HUES6 (cell line): ENCODE measurements at regions not wholly inside any gene's neighbourhood (a gene's known extent, or its start where the extent isn't known, plus 50 kb on each side); places are given as distances from the start of the nearest gene placed in this dataset.

Source experiments
- H3K27ac ChIP-seq: 2 replicates; pipeline ENCODE4 v1.7.0; 2013; ENCODE audit warnings: low read depth, mild to moderate bottlenecking, low read length, inconsistent platforms
- H3K27me3 ChIP-seq: 2 replicates; pipeline ENCODE4 v1.6.1; 2013; ENCODE audit warnings: low read length; ENCODE audit not compliant: control insufficient read depth, insufficient read depth
- H3K36me3 ChIP-seq: 2 replicates; pipeline ENCODE4 v1.6.1; 2013; ENCODE audit warnings: low read length; ENCODE audit not compliant: control insufficient read depth, insufficient read depth
- H3K4me1 ChIP-seq: 2 replicates; pipeline ENCODE4 v1.6.1; 2013; ENCODE audit warnings: low read length; ENCODE audit not compliant: control insufficient read depth, insufficient read depth
- H3K4me3 ChIP-seq: 2 replicates; pipeline ENCODE4 v1.5.1; 2013; ENCODE audit warnings: low read depth, low read length
- H3K9ac ChIP-seq: one replicate; pipeline ENCODE4 v1.6.1; 2013; ENCODE audit warnings: mild to moderate bottlenecking, low read length
- H3K9me3 ChIP-seq: 2 replicates; pipeline ENCODE4 v1.6.1; 2013; ENCODE audit warnings: low read depth, low read length; ENCODE audit not compliant: control insufficient read depth, insufficient read depth

DNA sequence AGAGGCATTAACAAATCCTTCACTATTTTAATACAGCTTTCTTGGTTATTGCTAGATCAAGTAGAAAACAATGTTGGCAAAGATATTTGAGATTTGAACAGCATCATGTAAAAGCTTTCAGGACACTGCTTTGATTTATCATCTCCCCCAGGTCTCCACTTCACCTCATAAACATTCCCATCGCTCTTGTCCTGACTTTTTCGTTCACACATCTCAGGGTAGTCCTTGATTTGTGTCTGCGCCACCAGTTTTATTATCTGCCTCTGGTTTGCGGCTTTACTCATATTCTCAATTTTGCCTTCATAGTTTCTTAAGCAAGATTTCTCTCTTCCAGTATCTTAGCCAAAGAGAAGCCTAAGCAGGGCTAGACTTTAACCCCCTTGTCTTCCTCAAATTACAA lies 63.5 kb upstream of the ROR1 start:
- H3K4me1 ChIP-seq: peaks cover 17% of the 10 kb centered on the region
- H3K9me3 ChIP-seq: no peaks in the 10 kb centered on the region

GRCh38 chr1:63710761-63711380 lies 62.9 kb upstream of the ROR1 start:
- H3K4me1 ChIP-seq: peaks cover 17% of the 10 kb centered on the region
- H3K9ac ChIP-seq: no peak overlapping the region
- H3K27ac ChIP-seq: no peak overlapping the region
- no peak overlapping the region for H3K4me3 ChIP-seq
- H3K9me3 ChIP-seq: no peaks in the 10 kb centered on the region
- H3K27me3 ChIP-seq: no peaks in the 10 kb centered on the region
- H3K36me3 ChIP-seq: no peaks in the 10 kb centered on the region

More for the DNA sequence above, 63.5 kb upstream of the ROR1 start:
- no peak overlapping the region for H3K4me3 ChIP-seq
- H3K36me3 ChIP-seq: no peaks in the 10 kb centered on the region
- no peak overlapping the region for H3K9ac ChIP-seq
- H3K27me3 ChIP-seq: no peaks in the 10 kb centered on the region
- no peak overlapping the region for H3K27ac ChIP-seq

DNA sequence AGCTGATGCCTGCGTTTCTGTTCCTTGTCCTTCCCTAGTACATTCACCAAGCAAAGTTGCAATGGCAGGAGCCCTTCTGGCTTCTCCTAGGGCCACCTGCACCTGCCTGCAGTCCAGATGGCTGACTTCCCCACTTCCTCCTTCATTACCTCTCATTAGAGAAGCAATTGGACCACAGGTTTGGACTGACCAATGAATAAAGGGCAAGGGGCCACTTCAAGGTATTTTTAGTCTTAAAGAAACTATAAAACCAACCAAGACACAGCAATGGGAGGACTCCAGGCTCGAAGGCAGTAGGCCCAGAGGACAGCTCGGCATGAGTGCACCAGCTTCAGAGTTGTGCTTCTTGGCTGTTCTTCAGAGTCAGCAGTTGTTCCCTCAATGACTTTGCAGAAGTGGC lies 60.8 kb upstream of the ROR1 start:
- H3K27me3 ChIP-seq: no peaks in the 10 kb centered on the region
- no peaks in the 10 kb centered on the region for H3K9me3 ChIP-seq
- H3K4me1 ChIP-seq: peaks cover 23% of the 10 kb centered on the region
- H3K9ac ChIP-seq: no peak overlapping the region
- H3K36me3 ChIP-seq: no peaks in the 10 kb centered on the region
- H3K4me3 ChIP-seq: no peak overlapping the region
- no peak overlapping the region for H3K27ac ChIP-seq

DNA sequence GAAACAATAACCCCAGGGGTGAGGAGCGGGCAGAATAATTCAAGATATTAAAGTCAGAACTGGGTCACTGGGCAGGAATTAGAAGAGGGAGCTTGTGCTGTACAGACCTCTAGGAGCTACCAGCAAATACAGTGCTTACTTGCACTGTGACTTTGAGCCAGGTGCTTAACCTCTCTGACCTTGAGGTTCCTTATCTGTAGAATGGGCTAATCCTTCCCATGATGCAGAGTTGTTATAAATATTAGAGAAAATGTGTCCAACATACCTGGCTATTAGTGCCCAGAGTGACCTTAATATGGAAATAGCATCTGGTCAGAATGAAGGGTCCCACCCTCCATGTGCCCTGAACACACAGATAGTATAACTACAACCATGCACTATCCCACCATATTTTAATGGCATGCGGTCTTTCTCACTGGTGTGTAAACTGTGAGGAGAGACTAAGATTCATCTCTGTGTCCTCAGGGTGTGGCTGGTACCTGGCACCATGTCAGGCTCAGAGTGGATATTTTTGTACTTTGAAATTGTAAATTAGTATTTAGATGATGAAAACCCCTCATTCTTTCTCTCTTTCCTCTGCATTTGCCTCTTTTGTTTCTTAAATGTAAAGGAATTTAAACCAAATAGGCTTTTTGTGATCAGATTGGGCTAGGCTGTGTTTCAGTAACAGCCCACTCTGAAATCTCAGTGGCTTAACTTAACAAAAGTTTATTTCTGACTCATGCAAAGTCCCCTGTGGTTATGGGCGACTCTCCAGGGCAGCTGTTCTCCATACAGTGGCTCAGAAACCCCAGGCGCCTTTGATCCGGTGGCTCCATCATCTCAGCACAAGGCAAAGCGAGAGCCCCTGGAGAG lies 60.0 kb upstream of the ROR1 start:
- H3K9ac ChIP-seq: peak overlapping the region; percentile 19

GRCh38 chr1:63714482-63714760 lies 59.4 kb upstream of the ROR1 start:
- H3K27me3 ChIP-seq: no peaks in the 10 kb centered on the region
- no peak overlapping the region for H3K27ac ChIP-seq
- no peaks in the 10 kb centered on the region for H3K9me3 ChIP-seq
- H3K9ac ChIP-seq: no peak overlapping the region
- peaks cover 23% of the 10 kb centered on the region for H3K4me1 ChIP-seq
- H3K4me3 ChIP-seq: no peak overlapping the region
- H3K36me3 ChIP-seq: no peaks in the 10 kb centered on the region

More for the DNA sequence above, 60.0 kb upstream of the ROR1 start:
- peaks cover 23% of the 10 kb centered on the region for H3K4me1 ChIP-seq
- H3K27ac ChIP-seq: peak overlapping the region; percentile 39; the same call in 1 of the 2 replicates
- no peaks in the 10 kb centered on the region for H3K9me3 ChIP-seq
- H3K36me3 ChIP-seq: no peaks in the 10 kb centered on the region
- H3K27me3 ChIP-seq: no peaks in the 10 kb centered on the region
- H3K4me3 ChIP-seq: no peak overlapping the region

GRCh38 chr1:63717511-63718065 lies 56.2 kb upstream of the ROR1 start:
- Histone ChIP-seq H3K27me3 (no peaks in the 10 kb centered on the region), H3K9me3 (no peaks in the 10 kb centered on the region), H3K9ac (no peak overlapping the region), H3K27ac (no peak overlapping the region), H3K4me1 (peaks cover 30% of the 10 kb centered on the region), H3K36me3 (no peaks in the 10 kb centered on the region), H3K4me3 (no peak overlapping the region)

DNA sequence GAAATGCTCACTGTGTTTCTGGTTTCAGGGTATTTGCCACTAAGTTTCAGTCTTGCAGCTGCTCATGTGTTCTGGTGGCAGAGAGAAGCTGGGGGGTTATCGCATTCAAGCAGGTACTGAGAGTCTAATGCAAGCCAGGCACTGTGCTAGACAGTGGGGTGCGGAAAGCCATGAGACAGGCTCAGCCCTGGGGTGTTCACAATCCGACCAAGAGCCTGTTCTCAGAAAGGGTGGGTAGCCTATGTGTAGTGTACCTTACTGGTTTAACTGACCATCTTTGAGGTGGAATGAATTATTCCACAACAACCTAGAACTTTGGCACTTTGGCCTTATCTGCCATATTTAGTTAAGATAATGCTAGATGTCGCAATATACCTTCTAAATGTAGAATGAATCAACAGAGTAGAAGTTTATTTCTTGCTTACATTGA lies 55.3 kb upstream of the ROR1 start:
- H3K4me3 ChIP-seq: no peak overlapping the region
- no peaks in the 10 kb centered on the region for H3K9me3 ChIP-seq
- H3K36me3 ChIP-seq: no peaks in the 10 kb centered on the region
- no peak overlapping the region; the same call in 1 of the 2 replicates for H3K27ac ChIP-seq
- H3K9ac ChIP-seq: no peak overlapping the region
- peaks cover 30% of the 10 kb centered on the region for H3K4me1 ChIP-seq
- no peaks in the 10 kb centered on the region for H3K27me3 ChIP-seq

- Histone ChIP-seq H3K27me3 (no peaks in the 10 kb centered on the region), H3K4me1 (peaks cover 25% of the 10 kb centered on the region), H3K27ac (no peak overlapping the region), H3K4me3 (no peak overlapping the region), H3K9me3 (no peaks in the 10 kb centered on the region), H3K9ac (no peak overlapping the region), H3K36me3 (no peaks in the 10 kb centered on the region)
Observed at GRCh38 chr1:63721531-63722189, 52.2 kb upstream of the ROR1 start.

- H3K27ac ChIP-seq: no peak overlapping the region
- H3K9ac ChIP-seq: no peak overlapping the region
- no peaks in the 10 kb centered on the region for H3K36me3 ChIP-seq
- no peak overlapping the region for H3K4me3 ChIP-seq
- peaks cover 6% of the 10 kb centered on the region for H3K9me3 ChIP-seq
- H3K27me3 ChIP-seq: no peaks in the 10 kb centered on the region
- H3K4me1 ChIP-seq: peaks cover 22% of the 10 kb centered on the region
Observed at GRCh38 chr1:63723602-63724001, 50.2 kb upstream of the ROR1 start.
